AG09319 (cell line): ENCODE measurements at regions not wholly inside any gene's neighbourhood (a gene's known extent, or its start where the extent isn't known, plus 50 kb on each side); places are given as distances from the start of the nearest gene placed in this dataset.

Experiments used
- DNase-seq: peaks from one replicate; pipeline ENCODE4 v3.0.0-alpha.2; 2010; ENCODE audit warnings: low read depth; ENCODE audit errors: extremely low read depth
- CTCF ChIP-seq: IDR thresholded peaks from 2 replicates; pipeline ENCODE4 v1.5.1; 2011; ENCODE audit warnings: low read depth, mild to moderate bottlenecking, inconsistent platforms, low read length, moderate library complexity

- no peak for DNase-seq
- no peak for TF ChIP-seq CTCF
Measured at GRCh38 chr5:135216471-135217343, 182.3 kb downstream of the MACROH2A1 start.

GRCh38 chr5:135215617-135216470 is 181.8 kb upstream of the PITX1 start:
- TF ChIP-seq CTCF = no peak
- no peak for DNase-seq

GRCh38 chr5:135214897-135215616 is 181.0 kb upstream of the PITX1 start:
- no peak for DNase-seq

GRCh38 chr5:135213466-135214239 is 179.6 kb upstream of the PITX1 start:
- no peak for TF ChIP-seq CTCF
- no peak for DNase-seq

More at GRCh38 chr5:135214897-135215616, 181.0 kb upstream of the PITX1 start:
- no peak for TF ChIP-seq CTCF

- DNase-seq = no peak
- TF ChIP-seq CTCF = no peak
Measured at GRCh38 chr5:135213027-135213386, 179.0 kb upstream of the PITX1 start.

- TF ChIP-seq CTCF = no peak
- DNase-seq = no peak
Measured at GRCh38 chr5:135212361-135213026, 178.5 kb upstream of the PITX1 start.
